Right lobe of liver (tissue), 4 donors: ENCODE measurements at regions not wholly inside any gene's neighbourhood (a gene's known extent, or its start where the extent isn't known, plus 50 kb on each side); places are given as distances from the start of the nearest gene placed in this dataset.

Experiments
- CTCF ChIP-seq, 4 donors: fragments of 200-600 bp in 3 of 4; fragments of 450-650 bp in 1 of 4; IDR thresholded peaks; one replicate each; pipeline versions ENCODE4 v1.5.1 to v1.8.0; 2016 to 2022; ENCODE audit warnings: antibody characterized with exemption in 4 of 4, mild to moderate bottlenecking in 2 of 4
- POLR2A ChIP-seq: fragments of 450-650 bp; IDR thresholded peaks from one replicate; pipeline ENCODE4 v1.6.1; 2017; ENCODE audit warnings: antibody characterized with exemption, mild to moderate bottlenecking
- donor health status: DM: no; HTN: no; CAD: no.
- donor health status: DM: no; HTN: no; CAD: no.
- donor health status: DM: no; HTN: yes; CAD: no.

DNA sequence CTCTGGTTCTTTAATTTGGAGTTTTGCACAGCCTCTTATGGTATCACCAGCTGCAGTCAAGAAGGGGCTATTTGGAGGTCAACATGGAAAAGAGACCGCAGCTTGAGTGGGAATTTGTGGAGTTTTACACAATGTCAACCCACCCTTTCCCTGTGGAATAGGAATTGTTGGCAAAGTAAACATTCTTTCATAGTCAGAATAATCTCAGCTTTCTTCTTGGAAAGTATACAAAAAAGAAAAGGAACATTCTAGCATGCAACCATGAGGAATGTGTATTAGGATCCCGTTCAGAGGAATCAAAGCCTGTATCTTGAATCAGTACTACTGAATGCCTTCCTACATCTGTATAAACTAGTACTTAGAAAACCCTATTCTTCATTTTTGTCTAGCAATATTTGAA is 107.6 kb downstream of the LURAP1L start:
- TF ChIP-seq CTCF (IDR thresholded peaks at IDR 0.05) (no peak), POLR2A (no peak)
